Motor neuron (in vitro differentiated cells): ENCODE measurements at regions not wholly inside any gene's neighbourhood (a gene's known extent, or its start where the extent isn't known, plus 50 kb on each side); places are given as distances from the start of the nearest gene placed in this dataset.

Experiments used
- ATAC-seq, 8 experiments: fragments of 200-7000 bp; cut with Tn5 transposase; replicated peaks in 6 of 8; 2 replicates each; pipeline ENCODE4 v1.8.0; 2021; ENCODE audit warnings: mild to moderate bottlenecking in 8 of 8, moderate library complexity in 8 of 8
- H3K27ac ChIP-seq, 2 donors: fragments of 250-450 bp; sonication (Bioruptor Pico); 2 replicates each; pipeline ENCODE4 v1.9.0; 2021; ENCODE audit warnings: antibody characterized with exemption in 2 of 2, mild to moderate bottlenecking in 2 of 2, moderate library complexity in 1 of 2
- H3K4me1 ChIP-seq, 2 donors: fragments of 250-450 bp; sonication (Bioruptor Pico); replicated peaks in 1 of 2; 2 replicates each; pipeline ENCODE4 v1.6.1; 2021; ENCODE audit warnings: antibody characterized with exemption in 2 of 2, mild to moderate bottlenecking in 2 of 2, moderate library complexity in 1 of 2
- H3K4me3 ChIP-seq, 5 donors: fragments of 250-450 bp; sonication (Bioruptor Pico); 2 replicates each; pipeline ENCODE4 v1.9.0; 2021; ENCODE audit warnings: antibody characterized with exemption in 5 of 5, mild to moderate bottlenecking in 5 of 5, moderate library complexity in 4 of 5
- WGBS, 10 experiments: fragments of 450-650 bp; shearing (Covaris generic); methylation state at CpG; one replicate each; pipeline ENCODE4 v1.0.0; 2022; 5-methylcytosine and 5-hydroxymethylcytosine counted together
- in situ Hi-C, 9 experiments: fragments of 400-800 bp; cut with MboI; loops; one replicate each; pipeline ENCODE4 v1.15.0; 2021; ENCODE audit warnings: low sequenced_read_pairs in 9 of 9, low pct_unique_long_range_greater_than_20kb in 2 of 9; ENCODE audit not compliant: unreplicated experiment in 9 of 9

- ATAC-seq, result no peak
- no peak overlapping the region for H3K4me3 ChIP-seq
- no peak overlapping the region for H3K27ac ChIP-seq
- H3K4me1 ChIP-seq, result no peaks in the 10 kb centered on the region
- in situ Hi-C loops, result no loop called here
These were observed 204.6 kb downstream of the PTBP2 start for GRCh38 chr1:96926176-96926575.

- Histone ChIP-seq H3K4me3 (no peak overlapping the region), H3K4me1 (no peaks in the 10 kb centered on the region), H3K27ac (no peak overlapping the region)
- no peak for ATAC-seq
- in situ Hi-C loops, result no loop called here
- WGBS, 10 experiments, result 65 to 100% (median 87%) methylated on average over 1 to 3 of the region's 3 CpGs; no CpG with 5 or more reads in 2 of the 10 experiments
These were observed 205.5 kb downstream of the PTBP2 start for GRCh38 chr1:96927125-96927524.

- no peak for ATAC-seq
- H3K4me3 ChIP-seq, result no peak overlapping the region
- no peak overlapping the region for H3K27ac ChIP-seq
- no peaks in the 10 kb centered on the region for H3K4me1 ChIP-seq
- in situ Hi-C loops, result no loop called here
These were observed 209.6 kb downstream of the PTBP2 start for GRCh38 chr1:96931136-96931535.

GRCh38 chr1:96934282-96934681, 212.7 kb downstream of the PTBP2 start:
- H3K4me1 ChIP-seq, result no peaks in the 10 kb centered on the region
- in situ Hi-C loops, result no loop called here
- no peak overlapping the region for H3K4me3 ChIP-seq
- H3K27ac ChIP-seq, result no peak overlapping the region
- 12 to 85% (median 46%) methylated on average over 1 to 3 of the region's 3 CpGs for WGBS, 10 experiments
- no peak for ATAC-seq

GRCh38 chr1:96944432-96945092, 223.0 kb downstream of the PTBP2 start:
- no peak overlapping the region for H3K4me3 ChIP-seq
- no peak overlapping the region for H3K27ac ChIP-seq
- peak in 5 of 8 experiments; percentile 78 to 97 (median 96) for ATAC-seq
- H3K4me1 ChIP-seq, result peaks cover 15 to 20% of the 10 kb centered on the region in 2 donors
- in situ Hi-C loops, result no loop called here
- 11 to 83% (median 43%) methylated on average over 1 to 2 of the region's 2 CpGs for WGBS, 10 experiments

- WGBS, 10 experiments, result 63 to 100% (median 88%) methylated on average over 2 to 6 of the region's 6 CpGs
- no peak overlapping the region for H3K27ac ChIP-seq
- in situ Hi-C loops, result no loop called here
- no peak for ATAC-seq
- peaks cover 15 to 20% of the 10 kb centered on the region in 2 donors for H3K4me1 ChIP-seq
- H3K4me3 ChIP-seq, result no peak overlapping the region
These were observed 224.0 kb downstream of the PTBP2 start for GRCh38 chr1:96945509-96946084.

GRCh38 chr1:96955307-96956012, 233.9 kb downstream of the PTBP2 start:
- no peak for ATAC-seq
- Histone ChIP-seq H3K27ac (no peak overlapping the region), H3K4me3 (no peak overlapping the region), H3K4me1 (peaks cover 8 to 33% of the 10 kb centered on the region in 2 donors)
- 30 to 92% (median 67%) methylated on average over 1 to 3 of the region's 3 CpGs; no CpG with 5 or more reads in 1 of the 10 experiments for WGBS, 10 experiments
- in situ Hi-C loops, result loop anchor here in 1 of 9 experiments (25.0 kb wide), 1 partner anchor 1107 kb away; no protein-coding TSS in a partner anchor

GRCh38 chr1:96962216-96962615, 240.6 kb downstream of the PTBP2 start:
- 20 to 91% (median 72%) methylated on average over 1 to 2 of the region's 2 CpGs; no CpG with 5 or more reads in 1 of the 10 experiments for WGBS, 10 experiments
- ATAC-seq, result no peak
- Histone ChIP-seq H3K4me1 (peaks cover 14 to 32% of the 10 kb centered on the region in 2 donors), H3K4me3 (no peak overlapping the region), H3K27ac (no peak overlapping the region)
- in situ Hi-C loops, result loop anchor here in 1 of 9 experiments (25.0 kb wide), 1 partner anchor 1100 kb away; no protein-coding TSS in a partner anchor

- in situ Hi-C loops, result loop anchor here in 1 of 9 experiments (25.0 kb wide), 1 partner anchor 1100 kb away; no protein-coding TSS in a partner anchor
These were observed 241.2 kb downstream of the PTBP2 start for GRCh38 chr1:96962751-96963211.

GRCh38 chr1:96964761-96965160, 243.2 kb downstream of the PTBP2 start:
- Histone ChIP-seq H3K27ac (no peak overlapping the region), H3K4me1 (peaks cover 14 to 38% of the 10 kb centered on the region in 2 donors), H3K4me3 (no peak overlapping the region)
- peak in 3 of 8 experiments; percentile 25 to 46 (median 29) for ATAC-seq
- 58 to 100% (median 88%) methylated on average over 1 of the region's 1 CpG; no CpG with 5 or more reads in 3 of the 10 experiments for WGBS, 10 experiments
- in situ Hi-C loops, result loop anchor here in 1 of 9 experiments (25.0 kb wide), 1 partner anchor 1098 kb away; no protein-coding TSS in a partner anchor

More at GRCh38 chr1:96962751-96963211, 241.2 kb downstream of the PTBP2 start:
- 3 to 97% (median 50%) methylated on average over 1 to 4 of the region's 4 CpGs; no CpG with 5 or more reads in 2 of the 10 experiments for WGBS, 10 experiments
- Histone ChIP-seq H3K4me3 (no peak overlapping the region), H3K4me1 (peaks cover 14 to 32% of the 10 kb centered on the region in 2 donors), H3K27ac (no peak overlapping the region)
- peak in 5 of 8 experiments; percentile 46 to 73 (median 56) for ATAC-seq

GRCh38 chr1:96966536-96967138, 245.1 kb downstream of the PTBP2 start:
- Histone ChIP-seq H3K4me1 (peaks cover 14 to 40% of the 10 kb centered on the region in 2 donors), H3K27ac (no peak overlapping the region), H3K4me3 (no peak overlapping the region)
- in situ Hi-C loops, result loop anchor here in 1 of 9 experiments (25.0 kb wide), 1 partner anchor 1096 kb away; no protein-coding TSS in a partner anchor
- WGBS, 10 experiments, result 27 to 73% (median 64%) methylated on average over 1 to 14 of the region's 15 CpGs; no CpG with 5 or more reads in 1 of the 10 experiments
- peak; percentile 69 to 81 (median 72) for ATAC-seq

- Histone ChIP-seq H3K4me3 (no peak overlapping the region), H3K27ac (no peak overlapping the region), H3K4me1 (peaks cover 8 to 38% of the 10 kb centered on the region in 2 donors)
- ATAC-seq, result peak in 1 of 8 experiments; percentile 45
- 20 to 100% (median 84%) methylated on average over 1 to 8 of the region's 8 CpGs for WGBS, 10 experiments
- in situ Hi-C loops, result loop anchor here in 1 of 9 experiments (25.0 kb wide), 1 partner anchor 1095 kb away; no protein-coding TSS in a partner anchor
These were observed 245.7 kb downstream of the PTBP2 start for GRCh38 chr1:96967311-96967710.
